ENCODE measurements at regions not wholly inside any gene's neighbourhood (a gene's known extent, or its start where the extent isn't known, plus 50 kb on each side); places are given as distances from the start of the nearest gene placed in this dataset.

- Histone ChIP-seq H3K36me3 (replicated peaks in 1 of 2; ENCODE audit: control extremely low read depth in 1 of 2, control insufficient read depth in 1 of 2, extremely low read depth in 1 of 2, insufficient read depth in 2 of 2, low read length in 1 of 2) (no peaks in the 10 kb centered on the region), H3K4me1 (ENCODE audit: control insufficient read depth in 2 of 2, insufficient read depth in 2 of 2, low read length in 2 of 2) (no peaks in the 10 kb centered on the region), H4K20me1 (ENCODE audit: control insufficient read depth, insufficient read depth, low read length, poor library complexity, severe bottlenecking) (no peaks in the 10 kb centered on the region), H3K79me2 (ENCODE audit: control insufficient read depth, insufficient read depth, low read length) (no peaks in the 10 kb centered on the region), H3K9me3 (ENCODE audit: control extremely low read depth in 1 of 3, control insufficient read depth in 2 of 3, insufficient read depth in 1 of 3, low read length in 2 of 3) (no peaks in the 10 kb centered on the region), H2AFZ (ENCODE audit: insufficient read depth, low read depth, low read length, poor library complexity, severe bottlenecking) (no peak overlapping the region), H3K4me2 (replicated peaks; ENCODE audit: low read depth, low read length, poor library complexity, severe bottlenecking) (no peak overlapping the region), H3K27ac (ENCODE audit: low read length in 2 of 2) (no peak overlapping the region), H3K4me3 (ENCODE audit: control extremely low read depth in 1 of 5, extremely low read depth in 1 of 5, insufficient read depth in 1 of 5, low read depth in 2 of 5, low read length in 4 of 5) (no peak overlapping the region), H3K27me3 (replicated peaks in 1 of 4; ENCODE audit: control extremely low read depth in 1 of 4, control insufficient read depth in 3 of 4, insufficient read depth in 4 of 4, low read length in 3 of 4) (no peaks in the 10 kb centered on the region), H3K9ac (ENCODE audit: low read length) (no peak overlapping the region)
- ATAC-seq (ENCODE audit: low read depth) (no peak), DNase-seq (no peak)
- Mint-ChIP-seq H3K4me1 (no peaks in the 10 kb centered on the region), H3K27me3 (peaks cover 6% of the 10 kb centered on the region), H3K27ac (no peak overlapping the region), H3K9me3 (ENCODE audit: insufficient read depth) (no peaks in the 10 kb centered on the region), H3K4me3 (no peak overlapping the region)
- no CpG with 5 or more reads among the region's 2 CpGs for WGBS (ENCODE audit: insufficient coverage)
- intact Hi-C loops (cut with micrococcal nuclease) = no loop called here
- POLR2A ChIA-PET = no interaction called here
- CTCF ChIA-PET = no interaction called here
- TF ChIP-seq EZH2 (IDR thresholded peaks at IDR 0.05; ENCODE audit: borderline replicate concordance, insufficient read depth, low read depth, low read length, poor library complexity, severe bottlenecking) (no peak), CTCF (IDR thresholded peaks at IDR 0.05) (no peak)
Measured at GRCh38 chr20:24405810-24406209, 63.6 kb upstream of the SYNDIG1 start.

GRCh38 chr20:24403406-24403805, 66.0 kb upstream of the SYNDIG1 start:
- TF ChIP-seq EZH2 (IDR thresholded peaks at IDR 0.05; ENCODE audit: borderline replicate concordance, insufficient read depth, low read depth, low read length, poor library complexity, severe bottlenecking) (no peak), CTCF (IDR thresholded peaks at IDR 0.05) (no peak)
- H3K9me3 ChIP-seq (ENCODE audit: control extremely low read depth in 1 of 3, control insufficient read depth in 2 of 3, insufficient read depth in 1 of 3, low read length in 2 of 3) = no peaks in the 10 kb centered on the region
- H3K9me3 Mint-ChIP-seq (ENCODE audit: insufficient read depth) = peaks cover 4% of the 10 kb centered on the region
- no peak overlapping the region for H3K9ac ChIP-seq (ENCODE audit: low read length)
- WGBS (ENCODE audit: insufficient coverage) = no CpG with 5 or more reads among the region's 1 CpG
- no peak for DNase-seq
- ChIA-PET CTCF (no interaction called here), POLR2A (no interaction called here)
- H3K4me1 Mint-ChIP-seq = no peaks in the 10 kb centered on the region
- no peaks in the 10 kb centered on the region for H3K79me2 ChIP-seq (ENCODE audit: control insufficient read depth, insufficient read depth, low read length)
- no peak overlapping the region for H3K27ac Mint-ChIP-seq
- H2AFZ ChIP-seq (ENCODE audit: insufficient read depth, low read depth, low read length, poor library complexity, severe bottlenecking) = no peak overlapping the region
- H4K20me1 ChIP-seq (ENCODE audit: control insufficient read depth, insufficient read depth, low read length, poor library complexity, severe bottlenecking) = no peaks in the 10 kb centered on the region
- intact Hi-C loops (cut with micrococcal nuclease) = no loop called here
- H3K27me3 ChIP-seq (replicated peaks in 1 of 4; ENCODE audit: control extremely low read depth in 1 of 4, control insufficient read depth in 3 of 4, insufficient read depth in 4 of 4, low read length in 3 of 4) = no peaks in the 10 kb centered on the region
- no peaks in the 10 kb centered on the region for H3K36me3 ChIP-seq (replicated peaks in 1 of 2; ENCODE audit: control extremely low read depth in 1 of 2, control insufficient read depth in 1 of 2, extremely low read depth in 1 of 2, insufficient read depth in 2 of 2, low read length in 1 of 2)
- ATAC-seq (ENCODE audit: low read depth) = no peak
- no peak overlapping the region for H3K27ac ChIP-seq (ENCODE audit: low read length in 2 of 2)
- no peak overlapping the region for H3K4me3 ChIP-seq (ENCODE audit: control extremely low read depth in 1 of 5, extremely low read depth in 1 of 5, insufficient read depth in 1 of 5, low read depth in 2 of 5, low read length in 4 of 5)
- no peak overlapping the region for H3K4me2 ChIP-seq (replicated peaks; ENCODE audit: low read depth, low read length, poor library complexity, severe bottlenecking)
- no peak overlapping the region for H3K4me3 Mint-ChIP-seq
- peaks cover 6% of the 10 kb centered on the region for H3K27me3 Mint-ChIP-seq
- no peaks in the 10 kb centered on the region for H3K4me1 ChIP-seq (ENCODE audit: control insufficient read depth in 2 of 2, insufficient read depth in 2 of 2, low read length in 2 of 2)
